ENCODE measurements at regions not wholly inside any gene's neighbourhood (a gene's known extent, or its start where the extent isn't known, plus 50 kb on each side); places are given as distances from the start of the nearest gene placed in this dataset.

DNA sequence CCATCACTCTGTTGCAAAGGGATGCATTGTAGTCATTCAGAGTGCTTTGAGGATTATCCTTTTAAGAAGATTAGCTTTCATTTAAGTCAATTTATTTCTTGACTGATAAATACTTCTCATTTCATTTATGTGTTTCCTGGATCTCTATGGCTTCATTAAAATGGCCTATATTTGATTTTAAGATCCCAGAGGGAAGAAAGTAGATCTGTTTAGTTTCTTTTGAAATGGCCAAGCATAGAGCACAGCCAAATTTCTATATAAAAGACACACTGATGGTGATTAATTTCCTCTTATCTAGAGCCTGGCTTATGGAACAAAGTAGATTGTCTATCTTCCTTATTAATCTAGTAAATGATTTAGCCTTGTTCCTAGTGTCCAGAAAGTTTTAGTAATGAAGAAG, 129.7 kb upstream of the CALCR start:
- H3K4me1 Mint-ChIP-seq (ENCODE audit: low read depth) = no peaks in the 10 kb centered on the region

DNA sequence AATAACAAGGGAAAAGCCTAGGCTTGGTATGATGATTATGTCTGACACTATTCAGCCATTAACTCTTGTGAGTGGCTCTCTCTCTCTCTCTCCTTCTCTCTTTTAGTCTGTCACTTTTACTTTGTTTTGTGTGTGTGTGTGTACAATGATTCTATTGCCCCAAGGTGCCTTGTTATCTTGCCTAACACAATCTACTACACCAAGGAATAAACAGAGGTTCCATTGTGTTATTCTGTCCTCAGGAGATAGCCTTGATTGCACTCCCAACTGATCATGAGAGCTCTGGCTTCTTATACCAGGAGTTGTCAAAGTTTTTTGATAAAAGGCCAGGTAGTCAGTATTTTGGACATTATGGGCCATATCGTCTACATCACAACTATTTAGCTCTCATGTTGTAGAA, 123.4 kb upstream of the CALCR start:
- H3K36me3 Mint-ChIP-seq (ENCODE audit: low read depth) = no peaks in the 10 kb centered on the region
- no peak overlapping the region for H3K27ac Mint-ChIP-seq (ENCODE audit: unreplicated experiment)
- DNase-seq (ENCODE audit: low spot score) = no peak
- H3K27me3 Mint-ChIP-seq (ENCODE audit: low read depth) = peaks cover 7% of the 10 kb centered on the region
- no peaks in the 10 kb centered on the region for H3K9me3 Mint-ChIP-seq (ENCODE audit: low read depth)
- H3K4me1 Mint-ChIP-seq (ENCODE audit: low read depth) = no peaks in the 10 kb centered on the region
- H3K4me3 Mint-ChIP-seq (ENCODE audit: unreplicated experiment) = no peak overlapping the region
- TF ChIP-seq, protein P1, sequence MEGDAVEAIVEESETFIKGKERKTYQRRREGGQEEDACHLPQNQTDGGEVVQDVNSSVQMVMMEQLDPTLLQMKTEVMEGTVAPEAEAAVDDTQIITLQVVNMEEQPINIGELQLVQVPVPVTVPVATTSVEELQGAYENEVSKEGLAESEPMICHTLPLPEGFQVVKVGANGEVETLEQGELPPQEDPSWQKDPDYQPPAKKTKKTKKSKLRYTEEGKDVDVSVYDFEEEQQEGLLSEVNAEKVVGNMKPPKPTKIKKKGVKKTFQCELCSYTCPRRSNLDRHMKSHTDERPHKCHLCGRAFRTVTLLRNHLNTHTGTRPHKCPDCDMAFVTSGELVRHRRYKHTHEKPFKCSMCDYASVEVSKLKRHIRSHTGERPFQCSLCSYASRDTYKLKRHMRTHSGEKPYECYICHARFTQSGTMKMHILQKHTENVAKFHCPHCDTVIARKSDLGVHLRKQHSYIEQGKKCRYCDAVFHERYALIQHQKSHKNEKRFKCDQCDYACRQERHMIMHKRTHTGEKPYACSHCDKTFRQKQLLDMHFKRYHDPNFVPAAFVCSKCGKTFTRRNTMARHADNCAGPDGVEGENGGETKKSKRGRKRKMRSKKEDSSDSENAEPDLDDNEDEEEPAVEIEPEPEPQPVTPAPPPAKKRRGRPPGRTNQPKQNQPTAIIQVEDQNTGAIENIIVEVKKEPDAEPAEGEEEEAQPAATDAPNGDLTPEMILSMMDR (IDR thresholded peaks at IDR 0.05) = no peak

More for the DNA sequence above, 129.7 kb upstream of the CALCR start:
- H3K27me3 Mint-ChIP-seq (ENCODE audit: low read depth) = peaks cover 22% of the 10 kb centered on the region
- DNase-seq (ENCODE audit: low spot score) = no peak
- TF ChIP-seq, protein P1 (IDR thresholded peaks at IDR 0.05) = no peak
- H3K36me3 Mint-ChIP-seq (ENCODE audit: low read depth) = peaks cover 1% of the 10 kb centered on the region
- H3K27ac Mint-ChIP-seq (ENCODE audit: unreplicated experiment) = no peak overlapping the region
- H3K4me3 Mint-ChIP-seq (ENCODE audit: unreplicated experiment) = no peak overlapping the region
- no peaks in the 10 kb centered on the region for H3K9me3 Mint-ChIP-seq (ENCODE audit: low read depth)

DNA sequence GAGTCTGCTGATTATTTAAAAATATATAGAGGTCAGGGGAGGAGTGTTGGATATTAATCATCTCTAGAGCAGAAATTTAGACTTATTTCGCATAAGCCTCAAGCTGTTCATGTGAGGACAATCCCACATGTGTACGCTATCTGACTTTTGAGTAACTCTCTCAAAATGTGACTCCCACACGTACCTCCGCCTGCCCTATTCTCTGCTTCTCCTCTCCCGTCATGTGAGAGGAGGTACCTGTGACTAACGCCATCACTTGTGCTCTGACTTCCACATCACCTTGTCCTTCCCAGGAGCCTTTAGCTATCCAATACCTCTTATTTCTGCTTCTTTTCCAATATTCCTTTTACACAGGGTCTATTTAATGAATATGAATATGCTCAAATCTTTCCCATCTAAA, 119.3 kb upstream of the CALCR start:
- Mint-ChIP-seq H3K27me3 (ENCODE audit: low read depth) (peaks cover 6% of the 10 kb centered on the region), H3K27ac (ENCODE audit: unreplicated experiment) (no peak overlapping the region)

DNA sequence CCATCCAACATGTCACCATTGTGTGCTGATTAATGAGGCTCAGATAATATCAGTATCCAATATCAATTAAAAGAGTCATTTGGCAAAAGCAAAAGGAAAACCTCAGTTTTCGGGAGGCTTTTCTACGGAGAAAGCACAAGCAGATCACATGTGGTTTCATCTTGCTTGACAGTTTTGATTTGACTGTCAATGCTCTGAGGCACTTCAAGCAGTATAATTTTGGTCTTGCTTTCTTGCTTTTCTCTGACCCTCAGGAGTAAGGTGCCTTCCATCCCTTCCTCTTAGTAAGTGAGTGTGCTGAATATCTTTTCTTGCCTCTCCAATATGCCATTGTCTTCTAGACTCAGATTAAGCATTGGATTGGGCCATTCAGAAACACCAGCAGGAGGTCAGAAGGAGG, 115.5 kb upstream of the CALCR start:
- no peaks in the 10 kb centered on the region for H3K9me3 Mint-ChIP-seq (ENCODE audit: low read depth)
- no peaks in the 10 kb centered on the region for H3K36me3 Mint-ChIP-seq (ENCODE audit: low read depth)
- TF ChIP-seq, protein P1 (IDR thresholded peaks at IDR 0.05) = no peak
- peaks cover 18% of the 10 kb centered on the region for H3K27me3 Mint-ChIP-seq (ENCODE audit: low read depth)
- no peak for DNase-seq (ENCODE audit: low spot score)
- no peak overlapping the region for H3K4me3 Mint-ChIP-seq (ENCODE audit: unreplicated experiment)
- H3K4me1 Mint-ChIP-seq (ENCODE audit: low read depth) = no peaks in the 10 kb centered on the region
- no peak overlapping the region for H3K27ac Mint-ChIP-seq (ENCODE audit: unreplicated experiment)

More for the DNA sequence above, 119.3 kb upstream of the CALCR start:
- no peaks in the 10 kb centered on the region for H3K9me3 Mint-ChIP-seq (ENCODE audit: low read depth)
- no peak overlapping the region for H3K4me3 Mint-ChIP-seq (ENCODE audit: unreplicated experiment)
- H3K4me1 Mint-ChIP-seq (ENCODE audit: low read depth) = no peaks in the 10 kb centered on the region
- TF ChIP-seq, protein P1 (IDR thresholded peaks at IDR 0.05) = no peak
- H3K36me3 Mint-ChIP-seq (ENCODE audit: low read depth) = no peaks in the 10 kb centered on the region
- DNase-seq (ENCODE audit: low spot score) = no peak

DNA sequence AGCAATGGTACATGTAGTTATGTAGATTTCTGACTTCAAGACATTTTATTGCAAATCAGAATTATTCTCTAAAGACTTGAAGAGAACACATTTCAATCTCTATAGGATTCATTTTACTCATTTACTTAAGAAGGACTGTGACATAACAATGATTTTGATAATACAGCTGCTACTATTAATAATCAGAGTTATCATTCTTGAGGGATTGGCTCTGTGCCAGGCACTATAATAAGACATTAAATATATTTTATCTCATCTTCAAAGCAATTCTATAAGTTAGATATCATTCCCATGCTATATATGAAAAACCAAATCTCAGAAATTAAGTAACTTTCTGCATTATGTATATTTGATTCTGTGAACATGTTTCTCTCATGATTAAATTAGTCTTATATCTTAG, 103.7 kb upstream of the CALCR start:
- H3K4me3 Mint-ChIP-seq (ENCODE audit: unreplicated experiment) = no peak overlapping the region
- peaks cover 9% of the 10 kb centered on the region for H3K27me3 Mint-ChIP-seq (ENCODE audit: low read depth)
- TF ChIP-seq, protein P1 (IDR thresholded peaks at IDR 0.05) = no peak
- no peaks in the 10 kb centered on the region for H3K36me3 Mint-ChIP-seq (ENCODE audit: low read depth)
- no peaks in the 10 kb centered on the region for H3K4me1 Mint-ChIP-seq (ENCODE audit: low read depth)
- no peak overlapping the region for H3K27ac Mint-ChIP-seq (ENCODE audit: unreplicated experiment)
- DNase-seq (ENCODE audit: low spot score) = no peak
- H3K9me3 Mint-ChIP-seq (ENCODE audit: low read depth) = peaks cover 3% of the 10 kb centered on the region

Measured in chondrocyte (in vitro differentiated cells).